ENCODE measurements at regions not wholly inside any gene's neighbourhood (a gene's known extent, or its start where the extent isn't known, plus 50 kb on each side); places are given as distances from the start of the nearest gene placed in this dataset.

- no peaks in the 10 kb centered on the region for H3K36me3 ChIP-seq (ENCODE audit: insufficient read depth, low read length)
- H3K4me2 ChIP-seq (ENCODE audit: low read length): no peak overlapping the region
- TF ChIP-seq EP300 (conservative IDR thresholded peaks at IDR 0.05; ENCODE audit: poor library complexity, severe bottlenecking): no peak
- TF ChIP-seq MXI1 (conservative IDR thresholded peaks at IDR 0.05; ENCODE audit: poor library complexity, severe bottlenecking): no peak
- no peak for TF ChIP-seq EZH2 (IDR thresholded peaks at IDR 0.05; ENCODE audit: borderline replicate concordance, insufficient read depth, low read length, poor library complexity, severe bottlenecking)
- TF ChIP-seq SMC3 (conservative IDR thresholded peaks at IDR 0.05; ENCODE audit: poor library complexity): no peak
- TF ChIP-seq RAD21 (conservative IDR thresholded peaks at IDR 0.05): no peak
- TF ChIP-seq CTCF (IDR thresholded peaks at IDR 0.05; ENCODE audit: poor library complexity, severe bottlenecking): no peak
- TF ChIP-seq, protein P1, sequence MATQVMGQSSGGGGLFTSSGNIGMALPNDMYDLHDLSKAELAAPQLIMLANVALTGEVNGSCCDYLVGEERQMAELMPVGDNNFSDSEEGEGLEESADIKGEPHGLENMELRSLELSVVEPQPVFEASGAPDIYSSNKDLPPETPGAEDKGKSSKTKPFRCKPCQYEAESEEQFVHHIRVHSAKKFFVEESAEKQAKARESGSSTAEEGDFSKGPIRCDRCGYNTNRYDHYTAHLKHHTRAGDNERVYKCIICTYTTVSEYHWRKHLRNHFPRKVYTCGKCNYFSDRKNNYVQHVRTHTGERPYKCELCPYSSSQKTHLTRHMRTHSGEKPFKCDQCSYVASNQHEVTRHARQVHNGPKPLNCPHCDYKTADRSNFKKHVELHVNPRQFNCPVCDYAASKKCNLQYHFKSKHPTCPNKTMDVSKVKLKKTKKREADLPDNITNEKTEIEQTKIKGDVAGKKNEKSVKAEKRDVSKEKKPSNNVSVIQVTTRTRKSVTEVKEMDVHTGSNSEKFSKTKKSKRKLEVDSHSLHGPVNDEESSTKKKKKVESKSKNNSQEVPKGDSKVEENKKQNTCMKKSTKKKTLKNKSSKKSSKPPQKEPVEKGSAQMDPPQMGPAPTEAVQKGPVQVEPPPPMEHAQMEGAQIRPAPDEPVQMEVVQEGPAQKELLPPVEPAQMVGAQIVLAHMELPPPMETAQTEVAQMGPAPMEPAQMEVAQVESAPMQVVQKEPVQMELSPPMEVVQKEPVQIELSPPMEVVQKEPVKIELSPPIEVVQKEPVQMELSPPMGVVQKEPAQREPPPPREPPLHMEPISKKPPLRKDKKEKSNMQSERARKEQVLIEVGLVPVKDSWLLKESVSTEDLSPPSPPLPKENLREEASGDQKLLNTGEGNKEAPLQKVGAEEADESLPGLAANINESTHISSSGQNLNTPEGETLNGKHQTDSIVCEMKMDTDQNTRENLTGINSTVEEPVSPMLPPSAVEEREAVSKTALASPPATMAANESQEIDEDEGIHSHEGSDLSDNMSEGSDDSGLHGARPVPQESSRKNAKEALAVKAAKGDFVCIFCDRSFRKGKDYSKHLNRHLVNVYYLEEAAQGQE (IDR thresholded peaks at IDR 0.05; ENCODE audit: borderline replicate concordance): no peak
- no peak for TF ChIP-seq POLR2AphosphoS5 (IDR thresholded peaks at IDR 0.05)
- TF ChIP-seq TAF1 (IDR thresholded peaks at IDR 0.05; ENCODE audit: low read depth): no peak
- H3F3A ChIP-seq (ENCODE audit: insufficient read depth, low read length, poor library complexity, severe bottlenecking): no peaks in the 10 kb centered on the region
- H2AFZ ChIP-seq (ENCODE audit: low read depth, low read length): no peak overlapping the region
- H3K4me3 ChIP-seq (ENCODE audit: low read length): no peak overlapping the region
- H3K9ac ChIP-seq (ENCODE audit: low read length): no peak overlapping the region
- H3K27ac ChIP-seq (ENCODE audit: low read length): no peak overlapping the region
- H3K9me3 ChIP-seq (ENCODE audit: low read length): no peaks in the 10 kb centered on the region
- H3K79me2 ChIP-seq (replicated peaks; ENCODE audit: insufficient read depth, low read length): no peaks in the 10 kb centered on the region
- no peaks in the 10 kb centered on the region for H4K20me1 ChIP-seq (ENCODE audit: insufficient read depth)
- H3K27me3 ChIP-seq (ENCODE audit: insufficient read depth, low read depth, low read length): no peaks in the 10 kb centered on the region
- no peaks in the 10 kb centered on the region for H3K9me2 ChIP-seq (ENCODE audit: insufficient read depth, low read length)
Observed at GRCh38 chr6:103119056-103119455, 1725.5 kb downstream of the GRIK2 start.

GRCh38 chr6:103114582-103114981 lies 1721.1 kb downstream of the GRIK2 start:
- H3K9ac ChIP-seq (ENCODE audit: low read length): no peak overlapping the region
- no peak overlapping the region for H3K27ac ChIP-seq (ENCODE audit: low read length)
- no peaks in the 10 kb centered on the region for H3F3A ChIP-seq (ENCODE audit: insufficient read depth, low read length, poor library complexity, severe bottlenecking)
- H3K9me2 ChIP-seq (ENCODE audit: insufficient read depth, low read length): no peaks in the 10 kb centered on the region
- no peaks in the 10 kb centered on the region for H4K20me1 ChIP-seq (ENCODE audit: insufficient read depth)
- H3K4me2 ChIP-seq (ENCODE audit: low read length): no peak overlapping the region
- H3K79me2 ChIP-seq (replicated peaks; ENCODE audit: insufficient read depth, low read length): no peaks in the 10 kb centered on the region
- no peaks in the 10 kb centered on the region for H3K27me3 ChIP-seq (ENCODE audit: insufficient read depth, low read depth, low read length)
- no peak overlapping the region for H2AFZ ChIP-seq (ENCODE audit: low read depth, low read length)
- H3K9me3 ChIP-seq (ENCODE audit: low read length): no peaks in the 10 kb centered on the region
- TF ChIP-seq CTCF (IDR thresholded peaks at IDR 0.05; ENCODE audit: poor library complexity, severe bottlenecking): no peak
- TF ChIP-seq MXI1 (conservative IDR thresholded peaks at IDR 0.05; ENCODE audit: poor library complexity, severe bottlenecking): no peak
- no peak for TF ChIP-seq RAD21 (conservative IDR thresholded peaks at IDR 0.05)
- TF ChIP-seq SMC3 (conservative IDR thresholded peaks at IDR 0.05; ENCODE audit: poor library complexity): no peak
- TF ChIP-seq POLR2AphosphoS5 (IDR thresholded peaks at IDR 0.05): no peak
- TF ChIP-seq, protein P1 (IDR thresholded peaks at IDR 0.05; ENCODE audit: borderline replicate concordance): no peak
- TF ChIP-seq TAF1 (IDR thresholded peaks at IDR 0.05; ENCODE audit: low read depth): no peak
- no peak for TF ChIP-seq EP300 (conservative IDR thresholded peaks at IDR 0.05; ENCODE audit: poor library complexity, severe bottlenecking)
- TF ChIP-seq EZH2 (IDR thresholded peaks at IDR 0.05; ENCODE audit: borderline replicate concordance, insufficient read depth, low read length, poor library complexity, severe bottlenecking): no peak
- no peak overlapping the region for H3K4me3 ChIP-seq (ENCODE audit: low read length)
- H3K36me3 ChIP-seq (ENCODE audit: insufficient read depth, low read length): no peaks in the 10 kb centered on the region
